HG02938 (cell line): ENCODE measurements at regions not wholly inside any gene's neighbourhood (a gene's known extent, or its start where the extent isn't known, plus 50 kb on each side); places are given as distances from the start of the nearest gene placed in this dataset.
"Not testable (repeated sequence)": the region's sequence is repeated elsewhere in the genome, so short reads cannot be mapped to it uniquely, and the experiment has no call there.

ENCODE experiments used
- ATAC-seq: cut with Tn5 transposase; IDR thresholded peaks from one replicate; pipeline ENCODE4 v1.9.1; 2021; ENCODE audit warnings: mild to moderate bottlenecking, moderate library complexity; ENCODE audit not compliant: unreplicated experiment

GRCh38 chr2:13515254-13515653 is 798.5 kb downstream of the TRIB2 start:
- no peak for ATAC-seq

DNA sequence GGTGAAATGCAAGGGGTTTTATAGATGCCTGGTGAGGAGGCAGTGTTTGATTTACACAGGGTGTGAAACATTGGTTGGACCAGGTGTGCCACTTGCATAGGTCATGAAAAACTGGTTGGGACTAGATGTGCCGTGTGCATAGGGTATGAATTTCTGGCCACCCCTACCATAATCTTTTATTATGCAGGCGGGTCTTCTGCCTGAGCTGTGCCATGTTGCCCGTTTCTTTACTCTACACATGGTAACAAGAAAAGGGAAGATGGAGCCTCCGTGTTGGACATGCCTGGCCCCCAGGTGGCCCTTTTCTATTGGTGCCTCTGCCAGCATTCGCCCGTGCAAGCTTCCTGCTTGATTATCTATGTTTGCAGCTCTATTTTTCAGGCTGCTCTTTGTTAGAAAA is 805.4 kb downstream of the TRIB2 start:
- no peak for ATAC-seq

GRCh38 chr2:13522917-13523821 is 806.4 kb downstream of the TRIB2 start:
- ATAC-seq, result peak; percentile 93

DNA sequence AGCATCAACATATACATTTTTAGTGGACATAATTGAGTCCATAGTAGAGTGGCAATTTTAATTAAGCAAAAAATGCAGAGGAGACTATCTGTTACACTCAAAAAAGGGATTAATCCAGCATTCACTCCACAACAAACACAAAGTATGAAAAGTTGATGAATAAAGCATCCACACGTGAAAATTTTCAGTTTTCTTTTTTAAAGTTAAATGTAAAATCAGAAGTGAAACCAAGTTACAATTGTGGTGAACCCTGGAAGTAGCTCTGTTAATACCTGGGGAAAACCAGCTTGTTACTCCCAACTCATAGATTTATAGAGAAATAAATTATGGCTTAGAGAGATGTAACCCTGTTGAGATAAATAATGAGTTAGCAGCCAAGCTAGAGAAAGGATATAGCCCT is 807.8 kb downstream of the TRIB2 start:
- peak; percentile 27 for ATAC-seq

- ATAC-seq, result not testable (repeated sequence)
These were observed 815.1 kb downstream of the TRIB2 start for GRCh38 chr2:13531735-13532410.

DNA sequence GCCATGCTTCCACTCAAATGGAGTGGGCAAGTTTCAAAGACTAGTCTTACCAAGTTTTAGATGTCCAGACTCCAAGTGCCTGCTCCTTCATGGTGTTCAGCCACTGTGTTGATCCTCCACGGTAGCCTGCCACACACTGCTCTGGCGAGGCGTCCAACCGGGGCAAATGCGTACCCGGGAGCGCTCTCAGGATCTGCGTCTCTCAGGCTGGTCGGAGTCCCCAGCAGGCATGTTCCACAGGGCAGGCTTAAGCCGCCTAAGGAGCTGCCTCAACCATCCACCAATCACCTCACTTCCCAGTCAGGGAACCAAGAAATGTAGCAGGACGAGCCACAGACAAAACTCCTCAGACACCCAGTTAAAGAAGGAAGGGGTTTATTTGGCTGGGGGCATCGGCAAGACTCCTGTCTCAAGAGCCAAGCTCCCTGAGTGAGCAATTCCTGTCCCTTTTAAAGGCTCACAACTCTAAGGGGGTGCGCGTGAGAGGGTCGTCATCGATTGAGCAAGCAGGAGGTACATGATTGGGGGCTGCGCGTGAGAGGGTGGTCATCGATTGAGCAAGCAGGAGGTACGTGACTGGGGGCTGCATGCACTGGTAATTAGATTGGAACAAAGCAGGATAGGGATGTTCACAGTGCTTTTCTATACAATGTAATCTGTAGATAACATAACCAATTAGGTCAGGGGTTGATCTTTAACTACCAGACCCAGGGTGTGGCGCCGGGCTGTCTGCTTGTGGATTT is 816.2 kb downstream of the TRIB2 start:
- not testable (repeated sequence) for ATAC-seq

DNA sequence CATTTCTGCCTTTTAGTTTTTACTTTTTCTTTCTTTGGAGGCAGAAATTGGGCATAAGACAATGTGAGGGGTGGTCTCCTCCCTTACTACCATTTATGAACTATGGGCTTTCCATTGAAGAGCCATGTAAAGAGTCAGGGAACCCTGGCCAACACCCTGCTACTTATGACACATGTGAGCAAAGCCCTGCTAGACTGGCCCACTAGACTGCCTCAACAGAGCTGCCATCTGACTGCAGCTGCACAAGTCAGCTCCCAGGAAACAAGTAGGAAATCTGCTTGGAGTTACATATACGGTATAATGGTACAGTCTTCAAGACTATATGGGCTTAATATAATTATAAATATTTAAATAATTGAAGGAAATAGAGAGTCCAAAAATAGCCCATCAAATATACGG is 816.8 kb downstream of the TRIB2 start:
- ATAC-seq, result no peak

DNA sequence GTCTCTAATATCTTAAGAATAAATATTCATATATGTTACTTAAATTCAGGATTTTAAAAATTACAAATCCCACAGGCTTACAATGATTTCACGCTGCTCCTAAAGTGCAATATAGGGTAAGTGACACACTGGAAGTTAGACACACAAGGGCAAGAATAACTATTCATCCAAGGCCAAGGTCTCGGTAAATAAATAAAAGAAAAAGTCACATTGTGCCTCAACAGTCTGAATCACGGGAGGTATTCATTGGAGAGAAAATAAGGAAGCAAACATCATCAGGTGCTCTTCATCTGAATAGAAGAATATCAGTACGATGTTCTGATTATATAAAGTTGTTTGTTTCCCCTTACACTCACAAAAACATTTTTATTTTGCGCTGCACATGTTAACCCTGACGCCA is 820.2 kb downstream of the TRIB2 start:
- ATAC-seq, result no peak

- no peak for ATAC-seq
These were observed 821.1 kb downstream of the TRIB2 start for GRCh38 chr2:13537771-13538349.

DNA sequence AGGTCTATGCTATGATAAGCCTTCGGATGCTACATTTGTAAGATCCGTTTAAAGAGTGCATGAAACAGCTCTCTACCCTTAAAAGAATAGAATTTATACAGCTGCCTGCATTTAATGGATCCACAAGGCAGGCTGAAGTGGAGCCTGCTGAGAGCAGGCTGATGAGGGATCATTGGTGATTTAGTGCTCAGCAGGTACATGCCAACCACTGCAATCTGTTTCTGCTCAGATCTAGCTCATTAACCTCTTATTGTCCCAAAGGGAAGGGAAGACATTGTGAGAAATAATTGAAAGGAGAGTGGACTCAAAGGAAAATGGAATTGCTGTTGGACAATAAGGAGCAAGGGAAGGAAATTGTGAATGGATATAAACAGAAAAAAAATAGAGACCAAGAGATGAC is 822.6 kb downstream of the TRIB2 start:
- no peak for ATAC-seq

GRCh38 chr2:13542061-13542460 is 825.3 kb downstream of the TRIB2 start:
- no peak for ATAC-seq

GRCh38 chr2:13542642-13543041 is 825.9 kb downstream of the TRIB2 start:
- ATAC-seq, result no peak

DNA sequence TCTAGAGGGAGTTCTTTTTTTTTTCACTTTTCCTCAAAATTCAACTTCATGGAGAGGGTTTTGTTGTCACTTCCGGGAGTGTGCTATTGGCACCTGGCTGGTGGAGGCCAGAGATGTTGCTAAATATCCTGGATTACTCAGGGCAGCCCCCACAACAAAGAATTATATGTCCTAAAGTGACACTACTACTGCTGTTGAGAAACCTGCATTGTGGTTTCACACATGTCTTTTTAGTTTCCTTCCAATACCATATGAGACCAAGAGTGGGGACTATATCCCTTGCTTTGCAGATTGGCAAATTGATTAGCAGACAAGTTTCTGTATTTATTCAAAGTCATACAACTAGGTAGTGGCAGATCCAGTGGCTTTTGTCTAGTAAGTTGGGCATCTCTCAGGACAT is 826.8 kb downstream of the TRIB2 start:
- ATAC-seq, result peak; percentile 75

DNA sequence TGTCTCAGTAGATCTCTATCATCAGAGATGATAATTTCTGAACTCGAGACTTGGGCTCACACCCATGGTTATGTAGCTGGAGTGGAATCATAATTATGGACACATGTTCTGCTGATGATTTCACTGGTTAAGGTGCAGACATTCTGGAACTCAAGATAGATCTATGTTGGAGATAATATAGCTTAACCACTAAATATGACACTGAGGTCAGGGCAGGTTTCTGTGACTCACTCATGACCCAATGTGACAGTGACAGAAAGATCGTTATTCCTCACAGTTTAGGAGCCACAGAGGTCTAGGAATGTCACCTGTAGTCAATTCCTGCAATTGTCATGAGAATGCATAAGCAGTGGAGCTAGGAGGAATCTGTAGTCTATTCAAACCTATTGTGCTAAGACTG is 828.6 kb downstream of the TRIB2 start:
- ATAC-seq, result no peak

DNA sequence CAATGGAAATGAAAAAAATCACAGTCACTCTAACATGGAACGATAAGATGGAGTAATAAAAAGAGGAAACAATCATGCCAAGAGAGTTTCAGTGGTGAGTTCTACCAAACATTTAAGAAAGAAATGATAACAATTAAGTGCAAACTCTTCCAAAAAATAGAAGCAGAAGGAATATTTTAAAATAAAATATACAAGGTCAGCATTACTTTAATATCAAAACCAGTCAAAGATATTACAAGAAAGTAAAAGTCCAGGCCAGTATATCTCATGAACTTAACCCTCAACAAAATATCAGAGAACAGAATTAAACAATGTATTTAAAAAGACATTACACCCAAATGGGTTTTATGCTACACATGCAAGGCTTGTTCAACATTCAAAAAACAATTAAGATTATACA is 829.4 kb downstream of the TRIB2 start:
- ATAC-seq, result no peak

- ATAC-seq, result no peak
These were observed 833.8 kb downstream of the TRIB2 start for GRCh38 chr2:13550285-13551231.

GRCh38 chr2:13558368-13558767 is 841.6 kb downstream of the TRIB2 start:
- ATAC-seq, result peak; percentile 71

DNA sequence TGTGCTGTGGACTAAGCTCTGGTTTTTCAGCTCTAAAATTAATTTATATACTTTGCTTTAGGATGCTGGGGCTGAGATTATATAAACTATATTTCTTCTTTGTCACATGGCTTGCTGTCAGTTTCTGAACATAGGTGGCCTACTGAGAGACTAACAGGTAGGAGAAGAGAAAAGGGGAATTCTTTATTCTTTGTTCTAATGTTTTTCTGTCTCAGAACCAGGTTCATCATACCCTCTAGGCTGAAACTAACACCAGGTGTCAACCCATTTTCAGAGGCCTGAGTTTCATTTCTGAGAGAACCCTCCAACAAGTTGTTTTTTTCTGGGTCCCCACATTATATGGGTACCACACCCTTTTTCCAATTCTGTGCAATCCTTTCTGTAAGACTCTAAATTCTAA is 843.6 kb downstream of the TRIB2 start:
- peak; percentile 49 for ATAC-seq

- ATAC-seq, result no peak
These were observed 855.7 kb downstream of the TRIB2 start for GRCh38 chr2:13572466-13572865.

GRCh38 chr2:13574831-13575230 is 858.1 kb downstream of the TRIB2 start:
- ATAC-seq, result no peak
